Stimulated activated CD8-positive, alpha-beta memory T cell treated with anti-CD3 and anti-CD28 coated beads, Interleukin-4, amount 100 ng/mL, for 48 hours (primary cell): ENCODE measurements at regions not wholly inside any gene's neighbourhood (a gene's known extent, or its start where the extent isn't known, plus 50 kb on each side); places are given as distances from the start of the nearest gene placed in this dataset.
"Not testable (repeated sequence)": the region's sequence is repeated elsewhere in the genome, so short reads cannot be mapped to it uniquely, and the experiment has no call there.

Experiments used
- DNase-seq: peaks from one replicate; pipeline ENCODE4 v3.0.0-alpha.2; 2020

DNA sequence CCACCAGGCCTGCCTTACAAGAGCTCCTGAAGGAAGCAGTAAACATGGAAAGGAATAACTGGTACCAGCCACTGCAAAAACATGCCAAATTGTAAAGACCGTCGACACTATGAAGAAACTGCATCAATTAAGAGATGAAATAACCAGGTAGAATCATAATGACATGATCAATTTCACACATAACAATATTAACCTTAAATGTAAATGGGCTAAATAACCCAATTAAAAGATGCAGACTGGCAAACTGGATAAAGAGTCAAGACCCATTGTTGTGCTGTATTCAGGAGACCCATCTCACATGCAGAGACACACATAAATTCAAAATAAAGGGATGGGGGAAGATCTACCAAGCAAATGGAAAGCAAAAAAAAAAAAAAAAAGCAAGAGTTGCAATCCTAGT, 179.0 kb upstream of the ETV3 start:
- DNase-seq, result not testable (repeated sequence)

DNA sequence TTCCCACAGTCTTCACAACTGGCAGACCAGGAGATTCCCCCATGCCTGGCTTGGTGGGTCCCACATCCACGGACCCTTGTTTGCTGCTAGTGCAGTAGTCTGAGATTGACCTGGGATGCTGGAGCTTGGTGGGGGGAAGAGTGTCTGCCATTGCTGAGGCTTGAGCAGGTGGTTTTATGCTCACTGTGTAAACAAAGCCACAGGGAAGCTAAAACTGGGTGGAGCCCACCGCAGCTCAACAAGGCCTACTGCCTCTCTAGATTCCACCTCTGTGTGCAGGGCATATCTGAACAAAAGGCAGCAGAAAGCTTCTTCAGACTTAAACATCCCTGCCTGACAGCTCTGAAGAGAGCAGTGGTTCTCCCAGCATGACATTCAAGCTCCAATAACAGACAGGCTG, 177.3 kb upstream of the ETV3 start:
- no peak for DNase-seq

DNA sequence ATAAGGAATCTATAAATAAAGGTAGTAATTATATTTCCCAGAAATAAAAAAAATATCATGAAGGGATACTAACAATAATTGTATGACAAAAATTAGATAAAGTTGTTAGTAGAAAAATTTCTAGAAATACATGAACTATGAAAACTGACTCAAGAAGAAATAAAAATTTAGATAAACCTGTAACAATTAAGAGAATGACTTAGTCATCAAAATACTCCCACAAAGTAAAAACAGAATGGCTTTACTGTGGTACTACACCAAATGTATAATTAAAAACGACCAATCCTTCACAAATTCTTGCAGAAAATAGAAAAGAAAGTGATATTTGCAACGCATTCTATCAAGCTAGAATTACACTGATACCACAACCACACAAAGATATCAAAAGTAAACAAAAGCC, 176.2 kb upstream of the ETV3 start:
- DNase-seq, result no peak

DNA sequence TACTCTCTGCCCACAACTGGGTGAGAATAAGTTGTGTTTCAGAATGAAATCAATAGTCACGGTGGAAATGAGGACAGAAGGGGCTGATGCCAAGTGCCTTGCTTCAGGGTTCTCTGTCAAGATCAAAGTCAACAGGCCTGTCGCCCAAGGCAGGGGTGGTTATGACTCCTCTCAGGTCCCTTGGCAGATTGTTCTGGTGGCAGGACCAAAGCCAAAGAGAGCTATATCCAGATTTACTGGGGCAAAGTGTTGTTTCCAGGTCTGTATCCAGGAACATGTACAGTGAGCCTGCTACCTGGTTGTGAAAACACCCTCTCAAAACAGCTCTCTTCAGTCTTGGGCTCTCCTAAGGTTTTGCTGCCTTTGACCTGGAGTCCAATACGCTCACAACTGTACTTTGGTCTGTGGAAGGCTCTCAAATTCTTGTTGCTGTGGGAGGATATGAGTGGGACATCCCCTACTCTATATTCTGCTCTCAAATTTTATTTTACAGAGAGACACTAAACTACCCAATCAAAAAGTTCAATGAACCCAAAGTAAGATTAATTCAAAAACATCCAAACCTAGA, 175.1 kb upstream of the ETV3 start:
- no peak for DNase-seq

DNA sequence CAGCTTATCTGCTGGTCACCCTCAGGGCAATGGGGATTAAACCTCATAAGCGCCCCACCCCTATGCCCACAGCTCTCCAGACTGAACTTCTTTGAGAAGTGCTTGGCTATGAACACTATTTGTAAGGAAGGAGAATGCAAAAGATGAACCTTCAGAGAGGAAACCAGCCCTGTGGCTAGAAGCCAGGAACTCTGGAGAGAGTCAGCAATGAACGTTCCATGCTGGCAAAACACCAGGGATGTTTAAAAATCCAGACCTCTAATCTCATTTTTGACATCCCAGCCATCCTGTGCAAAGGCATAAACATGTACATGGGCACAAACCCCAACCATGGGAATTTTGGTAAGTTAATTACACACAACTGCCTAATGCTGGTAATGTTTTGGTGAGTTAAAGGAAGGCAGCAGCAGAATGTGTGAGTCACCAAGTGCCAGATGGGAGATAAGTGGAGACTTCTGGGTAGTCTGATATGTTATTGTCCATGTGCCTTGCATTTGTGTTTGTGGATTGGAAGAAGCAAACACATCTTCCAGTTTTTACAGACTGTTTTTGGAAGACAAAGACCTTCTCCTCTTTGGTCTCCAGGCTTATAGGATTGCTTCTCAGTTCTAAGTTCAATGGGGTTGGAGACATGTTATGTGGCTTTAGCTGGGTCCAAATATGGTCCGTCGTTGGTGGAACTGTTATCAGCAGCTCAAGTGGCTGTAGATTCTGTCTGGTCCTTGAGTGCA, 174.1 kb upstream of the ETV3 start:
- no peak for DNase-seq

DNA sequence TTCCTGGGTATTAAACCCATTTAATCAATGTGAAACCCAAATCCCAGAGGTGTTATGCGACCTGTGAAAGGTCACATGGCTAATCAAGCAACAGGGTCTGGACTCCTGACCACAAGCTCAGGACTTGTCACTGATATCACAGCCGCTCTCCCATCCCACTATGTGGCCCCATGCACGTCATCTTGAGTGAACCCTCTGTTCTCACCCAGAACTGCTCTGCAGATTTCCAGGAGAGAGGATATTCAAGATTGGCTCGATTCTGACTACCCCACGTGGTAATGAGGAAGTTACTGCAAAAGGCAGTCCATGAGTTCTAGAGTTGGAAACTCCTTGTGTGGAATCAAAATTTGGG, 173.5 kb upstream of the ETV3 start:
- DNase-seq, result no peak

DNA sequence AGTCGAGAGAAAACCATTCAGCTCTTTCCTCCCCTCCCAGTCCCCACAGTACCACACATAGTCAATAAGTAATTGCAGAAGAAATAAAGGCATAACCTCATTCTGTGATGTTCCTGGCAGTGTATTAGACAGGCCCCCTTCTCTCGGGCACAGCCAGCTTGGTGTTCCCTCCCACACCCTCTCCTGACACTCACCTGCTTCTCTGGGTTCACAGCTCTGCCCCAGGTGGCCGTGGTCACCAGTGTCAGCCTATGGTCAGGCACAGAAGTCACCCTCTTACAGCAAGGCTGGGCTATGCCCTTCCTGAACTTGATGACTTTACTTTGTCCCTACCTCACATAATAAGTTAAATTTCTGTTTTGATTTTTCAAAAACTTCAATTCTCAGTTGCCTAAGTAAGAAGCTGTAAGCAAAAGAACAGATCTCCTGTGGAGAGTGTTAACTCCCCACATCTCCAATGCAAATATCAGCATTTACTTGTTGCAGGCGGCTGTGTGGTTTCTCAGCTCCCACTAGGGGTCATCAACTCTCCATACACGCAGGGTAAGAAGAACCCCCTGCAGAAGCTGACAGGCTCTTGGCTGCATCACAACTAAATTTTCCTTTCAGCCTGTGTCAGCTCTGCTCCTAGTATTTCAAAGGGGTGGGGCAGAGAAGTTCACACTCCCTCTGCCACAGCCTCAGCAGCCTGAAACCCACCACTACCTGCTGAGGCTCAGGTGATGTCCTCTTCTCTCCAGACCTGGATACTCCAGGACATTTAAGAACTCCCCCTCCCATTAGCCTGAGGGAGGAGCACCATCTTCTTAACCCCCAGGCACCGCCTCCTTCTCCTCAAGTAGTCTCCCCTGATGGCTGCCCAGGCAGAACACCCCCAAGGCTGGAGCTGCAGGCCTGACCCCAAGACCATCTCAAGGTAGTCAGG, 172.9 kb upstream of the ETV3 start:
- not testable (repeated sequence) for DNase-seq

DNA sequence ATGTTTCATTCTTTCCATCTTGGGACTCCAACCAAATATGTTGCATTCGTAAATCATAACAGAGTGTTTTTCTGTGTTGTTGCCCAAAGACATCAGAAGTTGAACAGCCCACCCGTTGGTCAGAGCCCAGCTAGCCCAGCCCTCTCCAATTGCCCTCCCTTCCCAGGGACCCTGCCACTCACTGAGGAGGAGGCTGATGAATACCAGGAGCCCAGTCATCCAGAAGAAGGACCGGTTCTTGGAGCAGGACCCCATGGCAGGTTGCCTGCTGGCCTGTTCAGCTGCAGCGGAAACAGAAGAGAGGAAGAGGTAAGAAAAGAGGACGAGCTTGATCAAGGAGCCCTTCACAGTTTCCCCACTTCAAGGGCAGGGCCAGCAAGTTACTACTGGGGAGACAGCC, 172.2 kb upstream of the ETV3 start:
- DNase-seq, result no peak

DNA sequence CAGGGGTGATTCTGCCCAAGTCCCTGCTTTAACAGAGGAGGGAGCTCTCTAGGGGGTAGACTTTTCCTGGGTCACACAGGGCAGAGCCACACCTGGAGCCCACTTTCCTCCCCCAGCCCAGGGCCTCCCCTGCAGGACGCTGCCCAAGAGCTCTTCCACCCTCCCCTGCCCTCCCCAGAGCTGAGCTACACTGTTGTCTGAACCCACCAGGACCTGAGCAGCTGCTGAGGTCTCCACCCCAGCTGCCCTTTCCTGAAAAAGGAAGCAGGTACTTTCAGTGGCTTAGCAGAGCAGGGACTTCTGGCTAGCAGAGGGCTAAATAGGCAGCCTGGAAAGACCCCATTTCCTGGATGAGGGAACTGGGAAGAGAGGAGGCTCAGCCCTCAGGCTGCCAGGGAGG, 169.3 kb upstream of the ETV3 start:
- no peak for DNase-seq

DNA sequence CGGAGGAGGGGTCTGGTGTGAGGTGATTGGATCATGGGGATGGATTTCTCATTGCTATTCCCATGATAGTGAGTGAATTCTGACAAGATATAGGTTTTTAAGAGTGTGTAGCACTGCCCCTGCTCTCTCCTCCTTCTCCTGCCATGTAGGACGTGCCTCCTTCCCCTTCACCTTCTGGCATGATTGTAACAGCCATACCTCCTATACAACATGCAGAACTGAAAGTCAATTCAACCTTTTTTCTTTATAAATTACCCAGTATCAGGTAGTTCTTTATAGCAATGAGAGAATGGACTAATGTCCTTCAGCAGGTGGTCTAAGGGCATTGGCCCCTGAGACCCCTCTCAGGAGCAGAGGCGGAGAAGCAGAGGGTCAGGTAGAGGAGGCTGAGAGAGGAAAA, 168.7 kb upstream of the ETV3 start:
- DNase-seq, result no peak

DNA sequence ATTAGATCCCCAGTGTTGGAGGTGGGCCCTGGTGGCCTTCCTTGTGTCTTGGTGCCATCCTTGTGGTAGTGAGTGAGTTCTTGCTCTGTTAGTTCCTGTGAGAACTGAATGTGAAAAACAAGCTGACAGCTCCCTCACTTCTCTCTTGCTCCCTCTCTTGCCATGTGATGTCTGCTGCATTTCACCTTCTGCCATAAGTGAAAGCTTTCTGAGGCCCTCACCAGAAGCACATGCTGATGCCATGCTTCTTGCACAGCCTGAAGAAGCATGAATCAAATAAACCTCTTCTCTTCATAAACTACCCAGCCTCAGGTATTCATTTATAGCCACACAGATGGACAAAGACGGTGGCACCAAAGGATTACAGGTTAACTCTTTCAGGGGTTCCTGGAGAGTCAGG, 166.1 kb upstream of the ETV3 start:
- DNase-seq, result no peak

DNA sequence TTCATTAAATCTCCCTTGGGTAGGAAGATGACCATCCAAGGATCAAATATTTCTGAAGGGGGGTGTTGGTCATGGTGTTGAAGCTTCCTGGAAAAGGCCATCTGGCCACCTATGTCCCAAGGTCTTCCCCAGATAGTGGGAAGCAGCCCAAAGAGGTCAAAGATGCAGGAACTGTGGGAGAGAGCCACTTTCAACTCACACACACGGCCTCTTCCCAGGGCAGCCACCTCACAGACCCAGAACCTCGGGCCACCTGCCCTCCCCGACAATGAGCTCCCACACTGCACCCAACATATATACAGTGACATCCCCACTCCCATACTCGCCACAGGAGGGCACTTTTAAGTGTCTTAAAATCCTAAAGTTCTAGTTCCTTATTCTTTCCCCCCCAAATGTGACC, 164.5 kb upstream of the ETV3 start:
- no peak for DNase-seq

DNA sequence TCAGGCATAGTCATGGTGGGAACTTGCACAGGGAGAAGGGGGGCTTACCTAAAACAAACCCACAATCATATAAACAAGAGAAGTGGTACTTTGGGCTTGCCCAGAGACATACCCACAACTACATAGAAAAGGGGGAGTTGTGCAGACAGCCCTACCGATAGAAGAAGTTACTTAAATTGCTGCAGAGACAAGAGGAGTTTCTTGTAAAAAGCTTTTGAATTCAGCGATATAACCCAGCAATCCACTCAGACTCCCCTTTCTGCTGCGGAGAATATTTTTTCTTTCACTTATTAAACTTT, 164.0 kb upstream of the ETV3 start:
- DNase-seq, result no peak

DNA sequence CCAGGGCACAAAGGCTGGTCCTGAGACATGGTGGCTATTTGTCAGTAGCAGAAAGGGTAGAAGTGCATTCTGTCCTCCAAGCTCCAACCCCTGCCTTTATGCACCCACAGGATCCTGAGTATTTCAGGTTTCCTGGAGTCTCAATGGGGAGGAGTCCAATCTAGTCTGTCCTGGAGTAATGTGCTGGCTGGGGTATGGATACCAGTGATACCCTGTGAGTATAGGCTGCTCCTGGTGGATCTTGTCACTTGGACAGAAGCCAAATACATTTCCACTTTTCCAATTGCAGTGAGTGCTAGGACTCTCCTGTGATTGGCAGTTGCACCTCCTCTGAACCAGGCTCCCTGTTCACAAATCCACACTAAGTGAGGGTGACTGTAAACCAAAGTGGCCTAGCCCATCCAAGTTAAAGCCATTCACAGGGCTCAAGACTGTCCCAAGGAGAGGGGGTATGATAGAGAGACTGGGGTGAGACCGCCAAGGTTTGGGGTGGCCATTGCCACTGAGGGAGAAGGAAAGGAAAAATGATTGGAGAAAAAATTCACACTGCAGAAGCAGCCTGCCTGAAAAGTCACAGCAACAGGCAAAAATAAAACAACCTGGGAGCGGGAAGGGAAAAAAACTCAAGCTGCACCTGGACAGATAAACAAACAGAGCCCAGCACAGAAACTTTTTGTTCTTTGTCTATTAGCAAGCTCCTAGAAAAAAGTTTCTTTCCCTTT, 163.4 kb upstream of the ETV3 start:
- DNase-seq, result no peak

DNA sequence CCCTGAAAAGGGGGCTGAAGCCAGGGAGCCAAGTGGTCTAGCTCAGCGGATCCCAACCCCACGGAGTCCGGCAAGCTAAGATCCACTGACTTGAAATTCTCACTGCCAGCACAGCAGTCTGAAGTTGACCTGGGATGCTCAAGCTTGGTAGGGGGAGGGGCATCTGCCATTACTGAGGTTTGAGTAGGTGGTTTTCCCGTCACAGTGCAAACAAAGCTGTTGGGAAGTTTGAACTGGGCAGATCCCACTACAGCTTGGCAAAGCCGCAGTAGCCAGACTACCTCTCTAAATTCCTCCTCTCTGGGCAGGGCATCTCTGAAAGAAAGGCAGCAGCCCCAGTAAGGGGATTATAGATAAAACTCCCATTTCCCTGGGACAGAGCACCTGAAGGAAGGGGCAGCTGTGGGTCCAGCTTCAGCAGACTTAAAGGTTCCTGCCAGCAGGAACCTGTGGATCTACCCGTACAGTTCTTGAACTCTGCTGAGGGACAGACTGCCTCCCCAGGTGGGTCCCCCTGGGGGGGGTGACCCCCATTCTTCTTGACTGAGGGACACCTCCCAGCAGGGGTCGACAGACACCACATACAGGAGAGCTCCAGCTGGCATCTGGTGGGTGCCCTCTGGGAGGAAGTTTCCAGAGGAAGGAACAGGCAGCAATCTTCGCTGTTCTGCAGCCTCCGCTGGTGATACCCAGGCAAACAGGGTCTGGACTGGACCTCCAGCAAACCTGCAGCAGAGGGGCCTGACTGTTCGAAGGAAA, 156.4 kb upstream of the ETV3 start:
- DNase-seq, result not testable (repeated sequence)

DNA sequence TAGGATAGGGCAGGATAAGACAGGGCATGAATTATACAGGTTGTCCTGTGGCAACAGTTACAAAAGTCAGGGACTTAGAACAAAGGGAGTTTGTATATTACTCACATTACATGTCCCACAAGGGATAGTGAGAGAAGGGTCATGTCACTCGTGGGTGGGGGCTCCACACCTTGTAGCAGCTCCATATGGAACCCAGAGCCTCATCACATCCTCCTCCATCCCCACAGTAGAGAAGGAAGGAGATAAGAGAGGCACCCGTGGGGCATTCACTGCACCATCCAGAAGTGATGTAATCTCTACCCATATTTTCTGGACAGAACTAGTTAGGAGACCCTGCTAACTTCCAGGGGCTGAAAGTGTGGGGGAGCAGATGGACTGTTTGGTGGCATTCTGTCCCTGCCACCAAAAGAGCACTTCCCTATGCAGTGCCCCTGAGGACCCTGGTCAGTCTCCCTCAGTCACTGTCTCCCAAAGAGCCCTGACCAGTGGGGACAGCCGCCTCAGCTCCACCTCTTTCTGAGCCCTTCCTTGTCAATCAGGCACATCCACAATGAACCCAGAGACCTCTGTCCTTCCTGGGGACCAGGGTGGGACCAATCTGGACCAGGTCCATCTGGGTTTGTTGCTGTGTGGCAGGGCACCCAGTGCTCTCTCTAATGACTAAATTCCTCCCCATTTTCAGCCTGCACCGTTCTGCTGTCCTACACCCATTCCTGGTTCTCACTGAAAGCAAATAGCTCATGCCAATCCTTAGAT, 154.8 kb upstream of the ETV3 start:
- no peak for DNase-seq

DNA sequence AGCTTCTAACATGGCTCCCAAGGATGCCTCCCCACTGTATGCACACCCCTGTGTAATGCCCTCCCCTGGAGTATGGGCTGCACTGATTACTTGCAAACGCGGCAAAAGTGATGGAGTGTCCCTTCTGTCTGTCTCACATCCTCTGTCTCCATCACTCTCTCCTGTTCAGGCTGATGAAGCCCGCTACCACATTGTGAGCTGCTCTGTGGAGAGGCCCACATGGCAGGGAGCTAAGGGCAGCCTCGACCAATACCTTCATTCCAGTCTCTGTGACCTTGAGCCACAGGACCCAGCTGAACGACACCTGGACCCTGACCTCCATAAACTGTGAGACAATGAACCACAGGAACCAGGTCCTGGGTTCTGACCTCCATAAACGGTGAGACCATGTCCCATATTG, 154.1 kb upstream of the ETV3 start:
- no peak for DNase-seq

DNA sequence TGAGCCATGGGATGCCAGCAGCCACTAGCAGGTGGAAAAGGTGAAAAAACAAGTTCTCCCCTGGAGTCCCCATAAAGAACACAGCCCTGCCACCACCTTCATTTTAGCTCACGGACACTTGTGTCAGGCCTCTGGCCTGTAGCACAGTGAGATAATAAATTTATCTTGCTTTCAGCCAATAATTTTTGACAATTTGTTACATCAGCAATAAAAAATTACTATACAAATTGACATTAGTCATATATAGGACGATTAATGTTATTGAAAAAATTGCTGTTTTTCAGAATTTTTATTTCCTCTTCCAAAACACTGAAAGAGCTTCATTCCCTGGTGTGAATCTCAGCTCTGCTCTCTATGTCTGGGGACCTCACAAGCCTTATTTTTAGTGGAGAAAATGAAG, 152.9 kb upstream of the ETV3 start:
- DNase-seq, result no peak

DNA sequence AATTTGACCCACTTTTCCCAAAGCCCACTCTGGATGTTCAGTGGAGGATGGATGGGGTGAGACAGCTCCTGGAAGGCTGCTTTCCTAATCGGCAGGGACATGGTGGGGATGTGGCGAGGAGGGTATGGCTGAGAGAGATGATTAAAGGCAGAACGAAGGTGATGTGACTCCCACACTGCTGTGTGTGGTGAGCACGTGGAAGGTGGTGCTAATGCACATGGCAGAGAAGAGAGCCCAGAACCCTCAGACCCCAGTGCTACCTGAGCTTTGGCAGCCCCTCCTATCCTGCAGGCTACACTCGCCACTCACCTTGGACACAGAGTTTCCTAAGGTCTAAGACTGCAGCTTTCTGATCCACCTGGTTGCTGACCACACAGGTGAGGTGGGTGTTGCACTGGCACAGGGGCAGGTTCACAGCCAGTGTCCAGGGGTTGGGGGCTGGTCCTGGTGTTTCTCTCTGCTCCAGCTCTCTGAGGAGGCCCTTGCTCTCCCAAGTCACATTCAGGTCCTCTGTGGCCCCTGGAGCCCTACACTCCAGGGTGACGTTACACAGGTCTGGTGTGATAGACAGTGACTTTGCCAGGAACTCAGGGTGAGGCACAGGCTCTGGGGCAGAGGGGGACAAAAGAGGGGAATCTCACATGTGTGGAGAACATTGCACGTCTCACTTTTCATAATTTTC, 151.4 kb upstream of the ETV3 start:
- DNase-seq, result no peak

DNA sequence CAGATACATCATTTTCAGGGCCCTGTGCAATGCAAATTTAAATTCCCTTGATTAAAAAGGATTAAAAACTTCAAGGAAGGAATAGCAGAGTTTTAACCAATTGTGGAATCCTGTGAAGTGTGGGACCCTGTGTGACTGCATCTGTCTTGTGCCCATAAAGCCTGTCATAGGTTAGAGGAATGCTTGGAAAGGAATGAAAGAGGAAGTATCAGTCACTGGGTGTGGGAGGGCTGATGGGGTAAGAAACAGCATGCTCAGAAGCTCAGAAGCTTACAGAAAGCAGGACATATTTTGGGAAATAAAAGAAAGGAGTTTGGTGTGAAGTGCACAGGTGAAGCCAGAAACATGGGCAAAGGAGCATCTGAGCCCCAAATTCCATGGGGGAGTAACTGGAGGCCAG, 150.8 kb upstream of the ETV3 start:
- no peak for DNase-seq

DNA sequence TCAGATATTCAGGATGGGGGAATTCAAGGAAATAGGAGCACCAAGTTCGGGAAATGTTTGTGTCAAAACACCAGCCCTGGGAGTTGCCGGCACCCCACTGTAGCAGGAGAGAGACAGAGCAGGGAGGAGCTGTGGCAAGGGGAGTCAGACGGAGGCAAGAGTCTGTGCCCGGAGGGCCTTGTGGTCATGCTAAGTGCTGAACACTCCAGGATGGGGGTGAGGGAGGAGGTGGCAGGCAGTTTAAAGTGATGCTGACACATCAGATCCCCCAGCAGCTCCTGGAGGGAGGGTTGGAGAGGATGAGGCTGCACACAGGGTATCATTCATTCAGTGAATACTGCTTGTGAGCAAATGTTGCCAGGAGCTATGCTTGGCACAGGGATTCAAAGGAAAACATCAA, 150.3 kb upstream of the ETV3 start:
- no peak for DNase-seq

DNA sequence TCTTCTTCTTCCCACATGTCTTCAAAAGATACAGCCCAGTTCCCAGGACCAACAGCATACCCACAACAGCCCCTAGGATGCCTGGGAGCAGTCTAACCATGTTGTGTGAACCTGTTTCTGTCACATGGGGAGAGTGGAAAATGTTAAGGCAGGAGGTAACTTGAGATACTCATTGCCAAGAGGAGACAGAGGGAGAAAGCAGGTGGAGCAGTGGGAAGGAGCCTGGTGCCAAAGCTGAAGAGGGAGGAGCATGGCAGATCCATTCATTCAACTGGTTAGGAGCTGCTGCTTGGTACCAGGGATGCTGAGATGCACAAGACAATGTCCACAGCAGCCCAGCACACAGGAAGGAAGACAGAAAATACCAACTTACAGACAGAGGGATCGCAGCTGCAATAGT, 149.8 kb upstream of the ETV3 start:
- DNase-seq, result no peak
